ENCODE measurements at regions not wholly inside any gene's neighbourhood (a gene's known extent, or its start where the extent isn't known, plus 50 kb on each side); places are given as distances from the start of the nearest gene placed in this dataset.

DNA sequence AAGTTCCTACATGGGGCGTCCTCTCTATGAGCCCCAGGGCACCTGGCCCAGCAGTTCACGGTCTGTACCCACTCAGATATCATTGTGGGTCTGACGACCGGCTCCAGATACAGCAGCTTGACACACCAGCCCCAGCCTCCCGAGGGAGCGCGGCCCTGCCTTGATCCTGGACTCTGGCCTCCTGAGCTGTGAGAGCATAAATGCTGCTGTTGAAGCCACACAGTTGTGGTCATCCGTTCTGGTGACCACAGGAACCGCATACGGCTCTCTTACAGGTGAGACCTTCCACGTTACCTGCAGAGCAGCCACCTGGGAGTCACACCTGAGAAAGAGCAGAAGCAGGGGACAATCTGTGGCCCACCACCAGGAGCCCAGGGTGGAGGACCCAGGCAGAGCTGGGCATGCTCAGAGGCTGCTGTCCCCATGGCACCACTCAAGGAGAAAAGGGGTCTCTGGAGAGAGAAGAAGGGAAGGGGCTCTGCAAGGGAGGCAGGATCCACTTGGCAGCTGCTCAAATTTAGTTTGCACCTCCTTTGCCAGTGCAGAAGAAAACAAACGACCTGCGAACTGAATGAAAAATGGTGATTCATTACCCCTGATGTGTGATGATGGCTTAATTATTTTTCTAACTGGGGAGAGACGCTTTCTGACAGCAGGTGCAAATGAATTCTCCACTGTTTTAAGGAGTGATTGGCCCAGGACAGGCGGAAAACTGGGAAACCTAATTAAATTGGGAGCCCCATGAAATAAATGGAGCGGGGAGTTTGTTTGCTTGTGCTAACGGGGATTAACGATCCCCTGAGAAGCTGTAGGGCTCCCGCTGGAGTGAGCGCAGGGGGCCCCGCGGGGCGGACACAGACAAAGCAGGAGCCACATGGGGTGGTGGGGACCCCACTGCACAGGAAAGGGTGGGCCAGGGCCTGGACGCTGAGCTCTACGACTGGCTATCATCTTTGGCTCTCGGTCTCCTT is 208.9 kb downstream of the RBFOX3 start:
- TF ChIP-seq, protein P1, sequence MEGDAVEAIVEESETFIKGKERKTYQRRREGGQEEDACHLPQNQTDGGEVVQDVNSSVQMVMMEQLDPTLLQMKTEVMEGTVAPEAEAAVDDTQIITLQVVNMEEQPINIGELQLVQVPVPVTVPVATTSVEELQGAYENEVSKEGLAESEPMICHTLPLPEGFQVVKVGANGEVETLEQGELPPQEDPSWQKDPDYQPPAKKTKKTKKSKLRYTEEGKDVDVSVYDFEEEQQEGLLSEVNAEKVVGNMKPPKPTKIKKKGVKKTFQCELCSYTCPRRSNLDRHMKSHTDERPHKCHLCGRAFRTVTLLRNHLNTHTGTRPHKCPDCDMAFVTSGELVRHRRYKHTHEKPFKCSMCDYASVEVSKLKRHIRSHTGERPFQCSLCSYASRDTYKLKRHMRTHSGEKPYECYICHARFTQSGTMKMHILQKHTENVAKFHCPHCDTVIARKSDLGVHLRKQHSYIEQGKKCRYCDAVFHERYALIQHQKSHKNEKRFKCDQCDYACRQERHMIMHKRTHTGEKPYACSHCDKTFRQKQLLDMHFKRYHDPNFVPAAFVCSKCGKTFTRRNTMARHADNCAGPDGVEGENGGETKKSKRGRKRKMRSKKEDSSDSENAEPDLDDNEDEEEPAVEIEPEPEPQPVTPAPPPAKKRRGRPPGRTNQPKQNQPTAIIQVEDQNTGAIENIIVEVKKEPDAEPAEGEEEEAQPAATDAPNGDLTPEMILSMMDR (IDR thresholded peaks at IDR 0.05) = no peak
- TF ChIP-seq POLR2AphosphoS5 (IDR thresholded peaks at IDR 0.05; ENCODE audit: low read depth, low read length) (no peak), TCF7L2 (IDR thresholded peaks at IDR 0.05; ENCODE audit: low read depth, low read length) (no peak), SIN3A (IDR thresholded peaks at IDR 0.05; ENCODE audit: borderline replicate concordance, insufficient read depth, low read depth, low read length) (no peak)
- TF ChIP-seq, protein P2, sequence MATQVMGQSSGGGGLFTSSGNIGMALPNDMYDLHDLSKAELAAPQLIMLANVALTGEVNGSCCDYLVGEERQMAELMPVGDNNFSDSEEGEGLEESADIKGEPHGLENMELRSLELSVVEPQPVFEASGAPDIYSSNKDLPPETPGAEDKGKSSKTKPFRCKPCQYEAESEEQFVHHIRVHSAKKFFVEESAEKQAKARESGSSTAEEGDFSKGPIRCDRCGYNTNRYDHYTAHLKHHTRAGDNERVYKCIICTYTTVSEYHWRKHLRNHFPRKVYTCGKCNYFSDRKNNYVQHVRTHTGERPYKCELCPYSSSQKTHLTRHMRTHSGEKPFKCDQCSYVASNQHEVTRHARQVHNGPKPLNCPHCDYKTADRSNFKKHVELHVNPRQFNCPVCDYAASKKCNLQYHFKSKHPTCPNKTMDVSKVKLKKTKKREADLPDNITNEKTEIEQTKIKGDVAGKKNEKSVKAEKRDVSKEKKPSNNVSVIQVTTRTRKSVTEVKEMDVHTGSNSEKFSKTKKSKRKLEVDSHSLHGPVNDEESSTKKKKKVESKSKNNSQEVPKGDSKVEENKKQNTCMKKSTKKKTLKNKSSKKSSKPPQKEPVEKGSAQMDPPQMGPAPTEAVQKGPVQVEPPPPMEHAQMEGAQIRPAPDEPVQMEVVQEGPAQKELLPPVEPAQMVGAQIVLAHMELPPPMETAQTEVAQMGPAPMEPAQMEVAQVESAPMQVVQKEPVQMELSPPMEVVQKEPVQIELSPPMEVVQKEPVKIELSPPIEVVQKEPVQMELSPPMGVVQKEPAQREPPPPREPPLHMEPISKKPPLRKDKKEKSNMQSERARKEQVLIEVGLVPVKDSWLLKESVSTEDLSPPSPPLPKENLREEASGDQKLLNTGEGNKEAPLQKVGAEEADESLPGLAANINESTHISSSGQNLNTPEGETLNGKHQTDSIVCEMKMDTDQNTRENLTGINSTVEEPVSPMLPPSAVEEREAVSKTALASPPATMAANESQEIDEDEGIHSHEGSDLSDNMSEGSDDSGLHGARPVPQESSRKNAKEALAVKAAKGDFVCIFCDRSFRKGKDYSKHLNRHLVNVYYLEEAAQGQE (IDR thresholded peaks at IDR 0.05; ENCODE audit: insufficient read depth in 1 of 2, low read depth in 2 of 2, low read length in 1 of 2) = no peak
